ENCODE measurements at regions not wholly inside any gene's neighbourhood (a gene's known extent, or its start where the extent isn't known, plus 50 kb on each side); places are given as distances from the start of the nearest gene placed in this dataset.

DNA sequence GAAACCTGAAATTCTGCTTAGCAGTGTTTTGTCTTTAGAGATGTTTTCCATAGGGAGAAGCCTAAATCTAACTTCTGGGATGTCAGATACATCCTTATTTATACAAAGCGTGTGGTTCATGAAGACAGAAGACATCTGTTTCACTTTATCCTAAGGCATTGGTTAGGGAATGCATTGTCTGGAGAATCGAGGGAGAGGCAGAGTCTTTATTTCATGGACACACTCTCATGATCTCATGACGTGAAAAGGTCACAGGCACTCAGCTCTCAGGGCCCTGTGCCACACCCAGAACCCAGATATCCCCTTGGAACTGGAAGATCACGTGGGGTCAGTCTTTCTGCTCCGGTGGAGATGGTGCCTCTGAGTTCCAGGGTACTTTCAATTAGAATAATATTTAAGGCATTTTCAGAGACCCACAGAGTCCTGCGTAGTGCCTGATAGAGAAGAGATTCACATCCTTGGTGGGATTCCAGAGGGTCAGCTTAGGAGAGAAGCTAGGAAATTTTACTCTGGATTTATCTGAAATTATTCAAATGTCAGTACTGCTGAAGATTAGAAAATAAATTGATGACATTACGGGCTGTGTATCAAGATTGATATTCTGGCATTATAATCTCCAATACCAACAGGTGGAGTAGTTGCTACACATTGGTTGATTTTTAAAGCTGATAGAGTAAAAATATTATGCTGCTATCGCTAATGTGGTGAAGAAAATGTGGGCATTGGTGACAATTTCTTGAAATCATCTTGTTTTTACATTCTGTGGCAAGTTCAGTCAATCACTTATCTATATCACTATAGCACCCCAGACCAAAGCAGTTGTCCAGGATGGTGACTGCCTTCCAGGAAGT is 378.3 kb downstream of the MTRR start:
- ATAC-seq, result no peak

DNA sequence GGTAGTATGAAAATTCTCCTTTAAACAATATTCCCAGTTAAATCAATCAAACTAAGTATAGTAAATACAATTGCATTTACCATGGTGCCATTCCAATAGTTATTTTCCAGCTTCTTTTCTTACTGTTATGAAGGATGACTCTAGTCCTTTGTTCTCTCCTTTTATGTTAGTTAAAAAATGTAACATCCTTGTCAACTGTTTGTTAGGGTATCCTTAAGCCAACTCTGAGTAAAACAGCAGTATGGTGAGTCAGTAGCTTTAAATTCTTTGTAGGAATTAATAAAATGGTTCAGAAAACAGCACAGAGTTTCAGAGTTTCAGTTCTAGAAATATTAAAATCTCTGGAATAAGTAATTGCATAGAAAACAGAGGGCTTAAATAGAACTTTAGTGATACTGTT is 384.4 kb downstream of the MTRR start:
- no peak for ATAC-seq

DNA sequence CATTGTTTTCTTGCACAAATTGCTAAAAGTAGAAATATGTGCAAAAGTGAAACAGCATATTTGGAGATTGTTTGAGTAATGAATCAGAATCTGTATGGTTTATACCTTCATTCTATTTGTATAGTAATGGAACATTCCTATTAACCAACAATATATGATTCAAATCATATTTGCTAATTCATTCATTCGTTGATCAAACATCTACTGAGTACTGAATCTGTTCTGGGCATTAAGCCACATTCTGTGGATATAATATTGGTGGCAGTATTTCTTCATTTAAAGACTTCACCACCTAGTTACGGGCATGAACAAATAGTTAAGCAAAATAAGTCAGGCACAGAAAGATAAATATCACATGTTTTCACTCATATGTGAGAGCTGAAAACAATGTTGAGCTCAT is 385.7 kb downstream of the MTRR start:
- no peak for ATAC-seq

DNA sequence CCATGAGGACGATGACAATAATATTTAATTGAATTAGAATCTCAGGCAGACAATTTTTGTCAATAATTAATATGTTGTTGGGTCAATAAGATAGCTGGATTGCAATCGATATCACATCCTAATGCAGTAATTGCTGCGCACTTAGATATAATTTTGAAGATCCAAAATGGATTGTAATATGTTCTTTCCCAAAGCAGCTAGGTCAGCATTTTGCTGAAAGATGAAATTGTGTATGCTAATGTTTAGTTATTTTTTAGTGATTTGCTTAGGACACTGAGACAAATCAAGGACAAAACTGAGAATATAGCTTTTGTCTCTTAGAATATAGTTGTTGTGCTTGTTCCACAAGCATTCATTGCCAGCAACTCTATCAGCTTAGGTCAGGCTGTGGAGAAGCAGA is 389.9 kb downstream of the MTRR start:
- no peak for ATAC-seq

DNA sequence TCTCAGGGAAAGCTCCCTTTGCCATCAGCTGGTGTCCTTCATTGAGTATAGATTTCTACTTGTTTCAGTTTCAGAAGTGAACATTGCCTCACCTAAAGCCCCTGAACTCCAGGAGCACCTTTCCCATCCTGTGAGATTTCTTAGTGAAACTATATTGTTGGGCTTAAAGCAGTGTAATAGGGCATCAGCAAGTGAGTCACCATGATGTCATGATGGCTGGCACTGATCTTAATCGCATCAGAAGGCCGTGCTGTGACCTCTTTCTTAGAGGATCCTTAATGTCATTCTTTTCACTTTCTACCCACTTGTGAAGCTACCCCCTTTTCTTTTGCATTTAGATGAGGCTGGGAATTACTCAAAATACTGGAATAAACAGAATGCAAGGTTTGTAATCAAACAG is 401.3 kb downstream of the MTRR start:
- ATAC-seq, result no peak

DNA sequence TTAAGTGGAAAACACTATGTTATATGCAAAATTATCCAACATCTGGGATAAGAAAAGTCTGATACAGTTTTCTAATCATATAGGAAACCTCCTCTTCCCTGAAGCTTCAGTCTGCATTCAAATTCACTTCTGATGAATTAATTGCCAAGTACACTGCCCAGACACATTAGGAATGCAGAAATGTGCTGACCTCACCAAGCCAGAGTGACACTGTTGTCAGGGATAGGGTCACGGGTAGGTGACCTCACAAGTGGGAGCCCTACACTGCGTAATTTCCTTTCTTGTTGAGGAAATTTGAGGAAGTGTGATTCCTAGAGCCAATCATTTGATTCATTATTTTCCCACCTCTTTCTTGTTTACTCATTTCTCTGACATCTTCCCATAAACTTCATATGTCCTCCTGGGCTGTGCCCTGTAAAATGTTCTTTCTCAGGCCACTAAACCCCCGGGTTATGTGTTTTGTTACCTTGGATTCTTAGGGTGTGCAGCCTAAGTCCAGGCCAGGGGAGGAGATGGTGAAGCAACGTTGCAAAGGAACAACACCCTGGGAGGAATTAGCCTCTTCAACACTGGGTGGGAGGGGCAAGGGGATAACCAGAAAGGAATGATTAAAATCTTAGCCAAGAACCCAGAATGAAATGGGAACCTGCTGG is 411.9 kb downstream of the MTRR start:
- ATAC-seq, result no peak

DNA sequence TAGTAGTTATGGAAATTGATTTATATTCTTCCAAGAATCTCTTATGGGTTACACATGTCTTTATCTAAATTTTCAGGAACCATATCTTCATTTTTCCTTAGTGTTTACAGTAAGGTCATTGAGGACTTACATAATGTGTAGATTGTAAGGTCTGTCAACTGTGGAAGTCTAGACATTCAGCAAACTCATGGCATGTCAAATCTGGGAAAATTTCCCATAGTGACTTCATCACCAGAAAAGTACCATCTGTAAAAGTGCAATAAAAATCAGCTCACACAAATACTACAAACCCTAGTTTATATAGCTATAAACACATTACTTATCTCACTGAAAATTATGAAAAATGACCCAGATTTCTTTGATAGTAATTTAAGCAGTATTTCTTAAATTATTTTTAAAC is 419.4 kb downstream of the MTRR start:
- no peak for ATAC-seq

DNA sequence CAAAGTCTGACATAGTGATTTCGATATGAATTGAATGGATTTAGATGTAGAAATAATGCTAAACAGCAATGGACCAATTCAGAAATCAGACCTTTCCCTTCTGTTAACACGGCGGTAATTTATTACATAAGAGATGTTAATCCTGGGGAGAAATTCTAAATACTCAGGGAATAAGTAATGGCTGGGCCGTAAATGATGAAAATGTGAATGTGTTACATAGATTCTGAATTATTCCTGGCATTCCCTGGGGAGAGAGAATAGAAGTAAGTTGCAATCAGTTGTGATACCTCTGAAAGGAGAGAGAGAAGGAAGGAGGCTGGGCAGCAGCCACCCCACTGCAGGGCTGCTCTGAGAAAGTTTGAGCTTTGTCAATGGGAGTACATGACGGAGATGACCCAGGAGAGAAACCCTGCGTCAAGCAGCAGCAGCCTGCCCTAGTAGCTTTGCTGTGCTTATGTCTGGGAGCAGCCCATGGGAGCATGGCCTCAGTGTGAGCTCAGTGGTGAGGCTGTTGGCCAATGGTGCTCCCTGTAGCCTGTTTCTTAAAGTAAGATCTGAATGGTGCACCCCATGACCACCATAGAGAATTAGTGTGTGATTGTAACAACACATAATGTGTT is 420.1 kb downstream of the MTRR start:
- ATAC-seq, result no peak

DNA sequence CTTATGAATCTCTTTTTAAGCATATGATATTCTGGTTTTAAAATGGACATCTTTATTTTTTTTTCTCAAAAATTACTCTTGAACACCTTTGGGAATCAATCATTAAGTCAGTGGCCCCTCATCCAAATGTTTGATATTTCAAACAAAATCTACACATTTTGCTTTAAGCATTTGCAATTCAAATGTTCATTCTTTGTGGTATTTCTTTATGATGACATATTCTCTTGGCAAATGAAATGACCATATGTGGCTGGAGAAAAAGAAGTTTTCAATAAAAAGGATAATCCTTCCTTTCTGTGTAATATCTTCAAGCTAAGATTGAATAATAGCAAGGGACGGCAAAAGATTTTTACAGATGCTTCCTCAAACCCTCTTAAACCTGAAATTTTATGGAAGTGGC is 420.8 kb downstream of the MTRR start:
- ATAC-seq, result no peak

DNA sequence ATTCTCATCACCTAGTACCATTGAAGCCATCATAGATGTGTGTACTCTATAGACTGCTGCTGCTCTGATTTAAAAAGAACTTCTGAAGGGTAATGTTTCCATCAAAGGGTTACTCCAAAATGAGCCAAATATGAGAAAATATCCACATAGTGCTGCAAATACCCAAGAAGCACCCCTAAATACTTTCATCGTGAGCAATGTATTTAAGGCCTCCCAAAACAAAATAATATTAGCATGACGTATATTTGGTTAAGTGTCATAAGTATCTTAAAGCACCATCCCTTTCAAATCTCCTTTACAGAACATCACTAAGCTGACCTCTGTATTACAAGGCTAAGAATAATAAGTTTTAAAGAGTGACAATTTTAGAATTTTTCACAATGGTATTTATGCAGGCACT is 421.8 kb downstream of the MTRR start:
- ATAC-seq, result no peak

DNA sequence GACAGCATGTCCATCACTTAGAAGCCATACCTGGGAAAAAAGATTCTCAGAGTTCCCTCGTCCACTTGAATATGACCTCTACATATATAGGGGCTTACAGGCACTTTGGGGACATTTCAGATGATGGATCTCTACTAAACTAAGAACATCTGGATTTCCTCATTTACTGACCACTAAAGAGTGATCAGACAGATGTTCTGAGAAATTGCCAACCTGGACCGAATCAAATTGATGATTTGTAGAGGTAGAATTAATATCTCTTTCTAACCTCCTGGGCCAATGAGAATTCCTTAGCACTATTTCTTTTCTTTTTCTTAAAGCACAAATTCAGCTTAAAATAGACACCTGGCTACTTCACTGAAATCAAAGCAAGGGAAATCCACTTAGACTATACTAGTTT is 422.7 kb downstream of the MTRR start:
- ATAC-seq, result no peak

DNA sequence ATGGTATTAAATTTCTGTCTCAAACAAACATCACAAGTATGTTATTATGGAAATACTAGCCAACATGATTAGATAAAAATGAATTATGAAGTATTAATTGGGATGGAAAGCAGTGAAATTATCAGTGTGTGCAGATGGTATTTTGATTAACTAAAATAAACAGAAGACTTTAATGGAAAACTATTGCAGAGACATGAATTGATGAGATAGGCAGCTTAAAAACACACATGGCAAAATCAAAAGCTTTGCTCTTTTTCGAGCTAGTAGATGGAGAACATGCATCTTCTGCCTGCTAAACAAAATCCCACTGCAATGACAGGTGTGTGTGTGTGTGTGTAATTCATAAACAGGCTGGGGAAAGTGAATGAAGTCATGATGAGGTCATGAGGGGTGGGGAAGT is 426.2 kb downstream of the MTRR start:
- ATAC-seq, result no peak

DNA sequence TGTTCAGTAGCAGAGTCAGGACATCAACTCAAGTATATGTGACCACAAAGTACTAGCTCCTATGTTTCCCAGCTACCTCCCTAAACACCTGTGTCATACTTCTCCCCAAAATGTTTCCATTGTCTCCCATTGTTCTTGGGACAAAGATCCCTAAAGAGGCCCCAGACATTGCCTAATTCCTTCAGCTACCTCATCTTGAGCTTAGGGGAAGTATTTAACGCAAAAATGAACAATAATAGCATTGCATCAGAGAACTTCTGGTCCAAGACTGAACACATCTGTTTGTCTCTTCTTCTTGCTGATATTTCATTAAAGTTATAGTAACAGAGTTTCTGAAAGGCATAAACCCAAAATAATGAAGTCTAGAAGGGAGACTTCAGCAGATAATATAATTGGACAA is 430.8 kb downstream of the MTRR start:
- ATAC-seq, result no peak

DNA sequence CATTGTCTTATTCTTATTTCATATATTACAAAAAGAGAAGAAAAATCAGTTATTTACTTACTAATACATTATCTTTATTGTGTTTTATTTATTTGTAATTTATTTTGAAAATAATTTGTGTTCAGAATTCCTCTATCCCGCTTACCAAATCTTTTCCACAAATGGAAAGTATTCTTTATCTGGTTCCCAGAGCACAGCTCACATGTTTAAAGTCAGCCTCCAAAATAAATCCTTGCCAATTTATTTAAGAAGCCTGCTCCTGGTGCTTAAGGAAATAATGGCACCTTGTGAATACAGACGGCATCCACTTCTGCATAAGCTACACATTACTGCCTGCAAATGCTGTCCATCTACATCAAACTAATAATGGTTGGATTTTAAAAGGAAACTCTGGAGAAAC is 435.4 kb downstream of the MTRR start:
- no peak for ATAC-seq

DNA sequence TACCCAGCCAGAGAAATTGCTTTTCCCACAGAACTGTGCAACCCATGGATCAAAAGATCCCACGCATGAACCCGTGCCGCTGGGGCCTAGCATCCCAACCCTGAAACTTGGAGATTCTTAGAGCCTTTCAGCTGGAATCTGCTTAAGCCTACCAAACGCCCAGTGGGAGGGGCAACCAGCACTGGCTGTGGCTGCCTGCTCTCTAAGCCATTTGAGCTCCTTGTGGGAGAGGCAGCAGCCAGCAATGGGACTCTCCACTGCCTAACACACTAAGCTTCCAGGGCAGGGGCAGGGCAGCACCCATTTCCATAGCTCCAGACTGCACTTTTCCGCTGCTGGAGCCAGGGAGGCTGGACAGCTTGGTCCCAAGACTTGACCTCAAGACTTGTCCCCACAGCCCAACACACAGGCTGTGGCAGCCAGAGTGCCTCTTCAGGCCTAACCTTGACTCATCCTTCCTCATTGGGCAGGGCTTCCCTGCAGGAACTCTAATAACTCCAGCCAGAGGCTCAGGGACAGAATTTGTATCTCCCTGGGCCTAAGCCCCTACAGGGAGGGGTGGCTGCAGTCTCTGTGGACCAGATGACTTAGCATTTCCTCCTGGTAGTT is 437.4 kb downstream of the MTRR start:
- ATAC-seq, result no peak

DNA sequence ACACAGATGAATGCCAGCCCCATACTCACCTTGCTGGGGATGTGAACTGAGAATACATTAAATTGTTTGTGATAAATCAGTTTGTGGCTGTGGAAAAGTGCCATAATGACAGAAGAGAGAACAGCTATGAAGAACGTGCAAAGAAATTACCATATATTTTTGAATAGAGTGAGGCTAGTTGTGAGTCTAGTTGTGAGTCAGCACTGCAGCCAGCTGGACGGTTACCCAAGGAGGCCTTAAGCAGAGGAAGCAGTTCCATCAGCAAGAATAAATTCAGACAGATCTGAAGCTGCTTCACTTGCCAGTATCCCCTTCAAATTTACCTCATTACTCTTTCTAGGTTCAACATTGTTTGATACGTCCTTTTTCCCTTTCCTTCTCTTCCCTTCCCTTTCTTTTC is 446.0 kb downstream of the MTRR start:
- ATAC-seq, result no peak

DNA sequence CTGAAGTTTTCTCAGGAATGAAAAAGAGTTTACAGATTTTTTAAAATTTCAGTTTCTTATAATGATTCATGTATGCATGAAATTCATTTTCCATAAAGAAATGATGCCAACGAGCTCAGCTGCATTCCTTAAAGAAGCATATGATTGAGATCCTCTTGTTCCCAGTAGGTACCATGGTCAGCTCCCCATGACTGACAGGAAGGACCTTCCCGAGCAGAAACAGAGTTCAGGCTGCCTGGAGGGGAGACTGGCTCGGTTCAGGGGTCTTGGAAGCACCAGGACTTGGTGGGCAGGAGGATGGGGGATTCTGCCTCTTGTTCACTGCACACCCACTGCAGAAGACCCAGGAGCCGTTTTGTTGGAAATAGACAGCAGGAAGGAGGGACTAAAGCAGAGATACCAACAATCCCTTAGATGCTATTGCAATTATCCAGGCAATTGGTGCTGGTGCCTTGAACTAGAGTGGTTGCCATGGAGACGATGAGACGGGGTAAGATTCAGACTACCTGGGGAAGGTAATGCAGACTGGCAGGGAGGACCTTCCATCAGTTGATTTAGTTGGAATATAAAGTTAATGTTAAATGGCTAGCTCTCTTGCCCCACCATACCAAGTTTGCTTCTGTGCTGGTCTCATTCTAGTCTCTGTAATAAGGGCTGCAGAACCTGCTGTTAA is 447.8 kb downstream of the MTRR start:
- ATAC-seq, result no peak

DNA sequence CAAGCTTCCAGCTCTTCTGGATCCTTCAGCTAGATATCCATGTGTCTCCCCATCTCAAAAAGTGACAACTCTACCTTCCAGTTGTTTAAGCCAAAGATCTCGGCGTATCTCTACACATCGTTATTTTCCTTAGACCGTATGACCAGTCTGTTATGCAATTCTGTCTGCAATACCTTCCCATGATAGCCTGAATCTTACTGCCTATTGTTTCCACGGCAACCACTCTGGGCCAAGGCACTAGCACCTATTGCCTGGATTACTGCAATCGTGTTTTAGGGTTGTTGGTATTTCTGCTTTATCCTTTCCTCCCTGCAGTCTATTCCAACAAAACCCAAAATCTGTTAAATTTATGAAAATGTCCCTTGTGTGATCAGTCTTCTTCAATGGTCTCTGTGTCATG is 448.4 kb downstream of the MTRR start:
- no peak for ATAC-seq

DNA sequence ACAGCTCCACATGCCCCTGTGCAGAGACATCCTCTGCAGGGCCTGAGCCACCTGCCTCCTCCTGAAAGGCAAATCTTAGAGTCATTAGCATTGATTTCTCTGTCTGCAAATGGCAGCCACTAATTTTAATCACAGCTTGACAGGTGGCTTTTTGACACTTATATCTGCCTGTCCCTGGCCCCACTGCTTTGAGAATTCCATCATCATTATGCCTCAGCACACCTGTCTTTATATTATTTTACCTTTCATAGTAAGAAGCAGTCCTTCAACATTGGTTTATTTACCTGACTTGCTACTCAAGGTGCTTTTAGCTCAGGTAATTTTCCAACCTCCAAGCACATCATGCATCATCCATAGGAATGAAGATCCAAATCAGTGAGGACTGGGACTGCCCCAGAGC is 451.3 kb downstream of the MTRR start:
- ATAC-seq, result no peak

DNA sequence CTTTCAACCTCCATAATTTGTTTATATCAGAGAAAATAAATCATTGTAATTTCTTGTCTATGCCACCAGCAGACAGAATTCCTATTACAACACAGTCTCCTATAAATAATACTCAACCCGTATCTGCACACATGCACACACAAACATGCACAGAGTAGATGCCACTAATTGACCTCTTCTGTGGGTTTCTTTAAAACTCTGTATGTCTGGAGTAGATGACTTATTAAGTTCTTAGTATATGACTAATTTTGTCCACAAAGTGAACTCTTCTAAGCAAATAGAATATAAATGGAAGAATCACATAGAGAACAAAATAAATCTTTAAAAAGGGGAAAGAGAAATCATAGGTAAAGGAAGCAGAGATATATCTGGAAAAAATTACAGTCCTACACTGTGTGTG is 452.3 kb downstream of the MTRR start:
- no peak for ATAC-seq

DNA sequence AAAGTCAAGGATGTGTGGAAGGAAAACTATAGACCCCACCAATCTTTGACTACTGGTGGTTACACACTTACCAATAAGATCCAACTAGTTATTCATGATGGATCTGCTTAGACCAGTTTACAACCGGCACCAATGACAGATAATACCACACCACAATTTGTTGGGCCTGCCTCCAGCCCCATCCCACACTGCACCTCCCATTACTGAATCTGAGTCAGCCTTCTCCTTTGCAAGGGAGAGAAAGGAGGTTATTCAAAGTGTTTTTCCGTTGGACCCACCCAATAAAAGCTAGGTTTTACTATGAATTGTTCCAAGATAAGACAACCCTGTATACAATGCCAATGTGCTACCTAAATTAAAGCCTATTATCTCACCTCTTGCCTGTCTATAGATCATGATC is 453.5 kb downstream of the MTRR start:
- ATAC-seq, result no peak

DNA sequence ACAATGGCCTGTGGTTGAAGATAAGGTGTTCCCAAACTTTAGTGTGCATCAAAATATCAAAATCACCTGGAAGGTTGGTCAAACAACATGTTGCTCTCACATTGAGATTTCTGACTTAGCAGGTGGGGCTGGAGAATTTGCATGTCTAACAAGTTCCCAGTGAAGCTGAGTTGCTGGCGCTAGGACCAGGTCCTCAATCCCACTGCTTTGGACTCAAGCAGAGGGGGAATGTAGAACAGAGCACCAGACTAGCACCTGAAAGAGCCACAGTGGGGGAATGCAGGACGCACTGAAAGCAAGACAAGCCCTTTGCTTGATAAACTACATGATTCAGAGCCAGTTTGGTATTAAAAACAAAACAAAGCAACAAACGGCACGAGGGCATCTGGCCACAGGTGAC is 458.1 kb downstream of the MTRR start:
- ATAC-seq, result no peak

DNA sequence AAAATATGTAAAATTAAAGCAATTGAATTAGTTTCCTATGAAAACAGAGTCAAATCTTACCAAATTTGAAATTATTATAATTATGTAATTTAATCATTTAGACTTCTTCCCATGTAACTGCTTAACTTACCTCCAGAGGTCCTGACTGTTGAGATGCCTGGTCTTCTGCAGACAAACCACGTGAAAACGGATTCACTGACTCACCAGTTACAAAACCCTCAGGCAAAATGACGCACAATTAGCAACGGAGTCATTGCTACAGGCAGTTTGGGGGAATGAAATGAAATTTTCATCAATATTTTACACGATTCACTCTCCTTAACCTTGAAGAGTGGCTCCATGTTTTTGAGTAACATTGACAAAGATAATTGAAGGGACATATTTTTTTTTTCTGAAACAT is 460.8 kb downstream of the MTRR start:
- no peak for ATAC-seq
